ENCODE measurements at regions not wholly inside any gene's neighbourhood (a gene's known extent, or its start where the extent isn't known, plus 50 kb on each side); places are given as distances from the start of the nearest gene placed in this dataset.

DNA sequence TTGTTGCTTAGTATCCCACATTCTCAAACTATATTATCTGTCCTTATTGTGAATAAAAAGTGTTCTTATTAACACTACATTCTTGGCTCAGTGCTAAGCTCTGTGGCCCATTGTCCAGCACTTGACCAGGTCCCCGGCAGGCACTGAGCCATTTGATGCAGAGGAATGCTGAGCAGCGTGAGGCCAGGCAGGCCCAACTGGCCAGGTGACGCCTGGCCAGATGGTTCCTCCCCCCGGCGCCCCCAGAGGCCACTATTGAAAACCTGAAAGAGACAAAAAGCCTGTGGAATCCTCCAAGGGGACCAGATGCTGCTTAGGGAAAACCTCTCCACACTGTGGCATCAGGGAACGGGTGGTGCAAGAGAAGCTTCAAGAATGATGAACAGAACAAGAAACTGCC is 597.5 kb upstream of the JAG1 start (continued):
- TF ChIP-seq KDM1A (IDR thresholded peaks at IDR 0.05; ENCODE audit: borderline replicate concordance, low read length) (no peak), SRF (IDR thresholded peaks at IDR 0.05; ENCODE audit: low read depth, low read length) (no peak), EP300 (IDR thresholded peaks at IDR 0.05; ENCODE audit: borderline replicate concordance in 1 of 2, low read depth in 2 of 2, low read length in 2 of 2) (peak in 1 of 2 experiments; percentile 68; a peak in 1 of 3 replicates), EGR1 (IDR thresholded peaks at IDR 0.05; ENCODE audit: borderline replicate concordance, low read depth, low read length) (no peak), SIN3A (conservative IDR thresholded peaks at IDR 0.05 in 1 of 2, IDR thresholded peaks at IDR 0.05 in 1 of 2; ENCODE audit: low read depth in 1 of 2, low read length in 2 of 2) (no peak), YY1 (IDR thresholded peaks at IDR 0.05; ENCODE audit: low read depth, low read length) (0 out of 2 replicates have a peak, but pooled peaks have one; percentile 35), GTF2F1 (IDR thresholded peaks at IDR 0.05; ENCODE audit: borderline replicate concordance, low read depth, low read length) (no peak), TEAD4 (IDR thresholded peaks at IDR 0.05; ENCODE audit: low read depth, low read length) (peak; percentile 75), POU5F1 (IDR thresholded peaks at IDR 0.05; ENCODE audit: low read depth, low read length) (no peak), TAF1 (IDR thresholded peaks at IDR 0.05; ENCODE audit: low read depth, low read length) (no peak), EZH2 (IDR thresholded peaks at IDR 0.05; ENCODE audit: low read depth, low read length, severe bottlenecking) (no peak), CREB1 (IDR thresholded peaks at IDR 0.05) (no peak), RAD21 (IDR thresholded peaks at IDR 0.05 in 1 of 2, conservative IDR thresholded peaks at IDR 0.05 in 1 of 2; ENCODE audit: low read depth in 2 of 2, low read length in 2 of 2) (peak; percentile 50 to 54), NRF1 (IDR thresholded peaks at IDR 0.05; ENCODE audit: low read depth, low read length) (no peak), SP1 (IDR thresholded peaks at IDR 0.05; ENCODE audit: low read depth, low read length) (no peak)
- TF ChIP-seq, protein P1, sequence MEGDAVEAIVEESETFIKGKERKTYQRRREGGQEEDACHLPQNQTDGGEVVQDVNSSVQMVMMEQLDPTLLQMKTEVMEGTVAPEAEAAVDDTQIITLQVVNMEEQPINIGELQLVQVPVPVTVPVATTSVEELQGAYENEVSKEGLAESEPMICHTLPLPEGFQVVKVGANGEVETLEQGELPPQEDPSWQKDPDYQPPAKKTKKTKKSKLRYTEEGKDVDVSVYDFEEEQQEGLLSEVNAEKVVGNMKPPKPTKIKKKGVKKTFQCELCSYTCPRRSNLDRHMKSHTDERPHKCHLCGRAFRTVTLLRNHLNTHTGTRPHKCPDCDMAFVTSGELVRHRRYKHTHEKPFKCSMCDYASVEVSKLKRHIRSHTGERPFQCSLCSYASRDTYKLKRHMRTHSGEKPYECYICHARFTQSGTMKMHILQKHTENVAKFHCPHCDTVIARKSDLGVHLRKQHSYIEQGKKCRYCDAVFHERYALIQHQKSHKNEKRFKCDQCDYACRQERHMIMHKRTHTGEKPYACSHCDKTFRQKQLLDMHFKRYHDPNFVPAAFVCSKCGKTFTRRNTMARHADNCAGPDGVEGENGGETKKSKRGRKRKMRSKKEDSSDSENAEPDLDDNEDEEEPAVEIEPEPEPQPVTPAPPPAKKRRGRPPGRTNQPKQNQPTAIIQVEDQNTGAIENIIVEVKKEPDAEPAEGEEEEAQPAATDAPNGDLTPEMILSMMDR (IDR thresholded peaks at IDR 0.05; ENCODE audit: control extremely low read depth in 1 of 3, insufficient read depth in 1 of 3, low read depth in 1 of 3, low read length in 3 of 3), result peak; percentile 32 to 45 (median 41)
- TF ChIP-seq, protein P2, sequence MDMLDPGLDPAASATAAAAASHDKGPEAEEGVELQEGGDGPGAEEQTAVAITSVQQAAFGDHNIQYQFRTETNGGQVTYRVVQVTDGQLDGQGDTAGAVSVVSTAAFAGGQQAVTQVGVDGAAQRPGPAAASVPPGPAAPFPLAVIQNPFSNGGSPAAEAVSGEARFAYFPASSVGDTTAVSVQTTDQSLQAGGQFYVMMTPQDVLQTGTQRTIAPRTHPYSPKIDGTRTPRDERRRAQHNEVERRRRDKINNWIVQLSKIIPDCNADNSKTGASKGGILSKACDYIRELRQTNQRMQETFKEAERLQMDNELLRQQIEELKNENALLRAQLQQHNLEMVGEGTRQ (IDR thresholded peaks at IDR 0.05; ENCODE audit: low read length), result 0 out of 2 replicates have a peak, but pooled peaks have one; percentile 35
- TF ChIP-seq, protein P3, sequence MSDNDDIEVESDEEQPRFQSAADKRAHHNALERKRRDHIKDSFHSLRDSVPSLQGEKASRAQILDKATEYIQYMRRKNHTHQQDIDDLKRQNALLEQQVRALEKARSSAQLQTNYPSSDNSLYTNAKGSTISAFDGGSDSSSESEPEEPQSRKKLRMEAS (IDR thresholded peaks at IDR 0.05), result 0 out of 2 replicates have a peak, but pooled peaks have one; percentile 37

Data from H1 (cell line).